ENCODE measurements at regions not wholly inside any gene's neighbourhood (a gene's known extent, or its start where the extent isn't known, plus 50 kb on each side); places are given as distances from the start of the nearest gene placed in this dataset.

DNA sequence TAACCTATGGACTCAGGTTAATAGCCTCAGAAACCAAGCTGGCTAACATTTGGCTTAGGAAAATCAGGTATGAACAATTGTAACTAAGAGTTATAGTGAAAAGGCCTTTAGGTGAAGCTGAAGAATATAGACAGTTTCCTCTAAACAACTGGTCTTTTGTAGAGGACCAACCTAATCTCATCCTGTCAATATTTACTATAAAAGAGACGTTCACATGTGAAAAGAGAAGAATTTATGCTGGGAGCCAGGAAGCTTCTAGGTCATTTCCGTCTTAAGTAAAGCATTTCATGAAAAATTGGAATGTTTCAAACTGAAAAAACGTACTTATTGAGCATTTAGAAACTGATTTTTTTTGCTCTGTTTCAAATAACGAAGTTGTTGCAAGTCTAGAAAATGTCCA is 764.3 kb upstream of the GOLIM4 start (continued):
- TF ChIP-seq ARID4A (CRISPR knock-in tag; IDR thresholded peaks at IDR 0.05; ENCODE audit: borderline replicate concordance) (no peak), ETS1 (CRISPR knock-in tag; IDR thresholded peaks at IDR 0.05) (no peak), ZNF564 (CRISPR knock-in tag; IDR thresholded peaks at IDR 0.05) (no peak), ZNF512 (CRISPR knock-in tag; IDR thresholded peaks at IDR 0.05) (no peak), NCOA5 (CRISPR knock-in tag; IDR thresholded peaks at IDR 0.05) (no peak), ZNF253 (CRISPR knock-in tag; IDR thresholded peaks at IDR 0.05; ENCODE audit: borderline replicate concordance) (no peak), REST (IDR thresholded peaks at IDR 0.05; ENCODE audit: borderline replicate concordance in 1 of 2, low read depth in 1 of 2, low read length in 2 of 2) (no peak)
- TF ChIP-seq, protein P1, sequence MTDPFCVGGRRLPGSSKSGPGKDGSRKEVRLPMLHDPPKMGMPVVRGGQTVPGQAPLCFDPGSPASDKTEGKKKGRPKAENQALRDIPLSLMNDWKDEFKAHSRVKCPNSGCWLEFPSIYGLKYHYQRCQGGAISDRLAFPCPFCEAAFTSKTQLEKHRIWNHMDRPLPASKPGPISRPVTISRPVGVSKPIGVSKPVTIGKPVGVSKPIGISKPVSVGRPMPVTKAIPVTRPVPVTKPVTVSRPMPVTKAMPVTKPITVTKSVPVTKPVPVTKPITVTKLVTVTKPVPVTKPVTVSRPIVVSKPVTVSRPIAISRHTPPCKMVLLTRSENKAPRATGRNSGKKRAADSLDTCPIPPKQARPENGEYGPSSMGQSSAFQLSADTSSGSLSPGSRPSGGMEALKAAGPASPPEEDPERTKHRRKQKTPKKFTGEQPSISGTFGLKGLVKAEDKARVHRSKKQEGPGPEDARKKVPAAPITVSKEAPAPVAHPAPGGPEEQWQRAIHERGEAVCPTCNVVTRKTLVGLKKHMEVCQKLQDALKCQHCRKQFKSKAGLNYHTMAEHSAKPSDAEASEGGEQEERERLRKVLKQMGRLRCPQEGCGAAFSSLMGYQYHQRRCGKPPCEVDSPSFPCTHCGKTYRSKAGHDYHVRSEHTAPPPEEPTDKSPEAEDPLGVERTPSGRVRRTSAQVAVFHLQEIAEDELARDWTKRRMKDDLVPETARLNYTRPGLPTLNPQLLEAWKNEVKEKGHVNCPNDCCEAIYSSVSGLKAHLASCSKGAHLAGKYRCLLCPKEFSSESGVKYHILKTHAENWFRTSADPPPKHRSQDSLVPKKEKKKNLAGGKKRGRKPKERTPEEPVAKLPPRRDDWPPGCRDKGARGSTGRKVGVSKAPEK (CRISPR knock-in tag; IDR thresholded peaks at IDR 0.05; ENCODE audit: borderline replicate concordance): no peak
- TF ChIP-seq, protein P2, sequence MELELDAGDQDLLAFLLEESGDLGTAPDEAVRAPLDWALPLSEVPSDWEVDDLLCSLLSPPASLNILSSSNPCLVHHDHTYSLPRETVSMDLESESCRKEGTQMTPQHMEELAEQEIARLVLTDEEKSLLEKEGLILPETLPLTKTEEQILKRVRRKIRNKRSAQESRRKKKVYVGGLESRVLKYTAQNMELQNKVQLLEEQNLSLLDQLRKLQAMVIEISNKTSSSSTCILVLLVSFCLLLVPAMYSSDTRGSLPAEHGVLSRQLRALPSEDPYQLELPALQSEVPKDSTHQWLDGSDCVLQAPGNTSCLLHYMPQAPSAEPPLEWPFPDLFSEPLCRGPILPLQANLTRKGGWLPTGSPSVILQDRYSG (CRISPR knock-in tag; IDR thresholded peaks at IDR 0.05): no peak
